Neuronal stem cell (in vitro differentiated cells): ENCODE measurements at regions not wholly inside any gene's neighbourhood (a gene's known extent, or its start where the extent isn't known, plus 50 kb on each side); places are given as distances from the start of the nearest gene placed in this dataset.

ENCODE experiments used
- DNase-seq: peaks from one replicate; pipeline ENCODE4 v3.0.0-alpha.2; 2013; ENCODE audit warnings: low spot score
- H2AFZ ChIP-seq: one replicate; pipeline ENCODE4 v1.6.1; 2013; ENCODE audit warnings: mild to moderate bottlenecking, low read length, inconsistent platforms
- H2AK5ac ChIP-seq: 2 replicates; pipeline ENCODE4 v1.6.1; 2013; ENCODE audit warnings: low read depth, mild to moderate bottlenecking, inconsistent platforms, low read length, moderate library complexity, mixed read lengths
- H2BK120ac ChIP-seq: 2 replicates; pipeline ENCODE4 v1.6.1; 2013; ENCODE audit warnings: low read depth, mild to moderate bottlenecking, inconsistent platforms, low read length, moderate library complexity, mixed read lengths
- H2BK12ac ChIP-seq: one replicate; pipeline ENCODE4 v1.6.1; 2013; ENCODE audit warnings: low read length, inconsistent platforms
- H2BK15ac ChIP-seq: 2 replicates; pipeline ENCODE4 v1.6.1; 2013; ENCODE audit warnings: mild to moderate bottlenecking, low read length, inconsistent platforms, mixed read lengths
- H2BK5ac ChIP-seq: one replicate; pipeline ENCODE4 v1.6.1; 2013; ENCODE audit warnings: inconsistent platforms, mild to moderate bottlenecking, low read length, moderate library complexity
- H3K14ac ChIP-seq: one replicate; pipeline ENCODE4 v1.6.1; 2013; ENCODE audit warnings: low read length, inconsistent platforms
- H3K18ac ChIP-seq: 2 replicates; pipeline ENCODE4 v1.6.1; 2013; ENCODE audit warnings: low read length, inconsistent platforms
- H3K23ac ChIP-seq: 2 replicates; pipeline ENCODE4 v1.6.1; 2013; ENCODE audit warnings: low read depth, mild to moderate bottlenecking, mixed read lengths, low read length, inconsistent platforms; ENCODE audit not compliant: poor library complexity
- H3K27ac ChIP-seq: replicated peaks from 3 replicates; pipeline ENCODE4 v1.5.1; 2013; ENCODE audit warnings: low read length, inconsistent platforms
- H3K27me3 ChIP-seq, 3 experiments: 2 replicates each; pipeline ENCODE4 v1.6.1; 2013; ENCODE audit warnings: low read length in 3 of 3, mild to moderate bottlenecking in 2 of 3, inconsistent platforms in 1 of 3, low read depth in 1 of 3, mixed read lengths in 1 of 3, moderate library complexity in 1 of 3; ENCODE audit not compliant: control insufficient read depth in 3 of 3, insufficient read depth in 3 of 3
- H3K36me3 ChIP-seq, 2 donors: replicated peaks in 1 of 2; 2 replicates each; pipeline ENCODE4 v1.6.1; 2013; ENCODE audit warnings: low read length in 2 of 2; ENCODE audit not compliant: control insufficient read depth in 2 of 2, insufficient read depth in 2 of 2
- H3K4ac ChIP-seq: 2 replicates; pipeline ENCODE4 v1.6.1; 2013; ENCODE audit warnings: inconsistent platforms, mild to moderate bottlenecking, low read length, moderate library complexity
- H3K4me1 ChIP-seq, 2 donors: 1 replicate in 1 of 2; 2 replicates in 1 of 2; pipeline ENCODE4 v1.6.1; 2013; ENCODE audit warnings: low read length in 2 of 2, low read depth in 1 of 2; ENCODE audit not compliant: control insufficient read depth in 2 of 2, insufficient read depth in 1 of 2
- H3K4me2 ChIP-seq: one replicate; pipeline ENCODE4 v1.6.1; 2013; ENCODE audit warnings: mild to moderate bottlenecking, low read length, inconsistent platforms; ENCODE audit not compliant: insufficient read depth, poor library complexity, severe bottlenecking
- H3K4me3 ChIP-seq, 2 donors: 2 replicates each; pipeline ENCODE4 v1.5.1; 2013; ENCODE audit warnings: low read length in 2 of 2, mild to moderate bottlenecking in 2 of 2, inconsistent platforms in 1 of 2, moderate library complexity in 1 of 2
- H3K79me1 ChIP-seq: one replicate; pipeline ENCODE4 v1.6.1; 2013; ENCODE audit warnings: low read depth, mild to moderate bottlenecking, inconsistent platforms, low read length, moderate library complexity
- H3K9ac ChIP-seq: one replicate; pipeline ENCODE4 v1.6.1; 2013; ENCODE audit warnings: mild to moderate bottlenecking, low read depth, low read length, inconsistent platforms; ENCODE audit not compliant: poor library complexity
- H3K9me3 ChIP-seq, 2 donors: replicated peaks in 1 of 2; 2 replicates each; pipeline versions ENCODE3 to v1.6.1; 2013; ENCODE audit warnings: low read length in 2 of 2, mild to moderate bottlenecking in 2 of 2, inconsistent platforms in 1 of 2, low read depth in 1 of 2, mixed read lengths in 1 of 2, moderate library complexity in 1 of 2; ENCODE audit not compliant: control insufficient read depth in 2 of 2, insufficient read depth in 1 of 2
- H4K8ac ChIP-seq: one replicate; pipeline ENCODE4 v1.6.1; 2013; ENCODE audit warnings: low read depth, mild to moderate bottlenecking, inconsistent platforms, low read length, moderate library complexity
- H4K91ac ChIP-seq: one replicate; pipeline ENCODE4 v1.6.1; 2013; ENCODE audit warnings: low read length, low read depth, mild to moderate bottlenecking, inconsistent platforms; ENCODE audit not compliant: poor library complexity
- WGBS, 2 donors: extraction: QIAGEN DNeasy Blood & Tissue Kit; methylation state at CpG; one replicate each; pipeline ENCODE4 v1.1.7; 2013; ENCODE audit warnings: missing lambda C conversion rate in 2 of 2, mixed read lengths in 1 of 2; ENCODE audit not compliant: insufficient read length in 2 of 2, insufficient replicate concordance in 1 of 2; ENCODE audit errors: extremely low coverage in 2 of 2; 5-methylcytosine and 5-hydroxymethylcytosine counted together

DNA sequence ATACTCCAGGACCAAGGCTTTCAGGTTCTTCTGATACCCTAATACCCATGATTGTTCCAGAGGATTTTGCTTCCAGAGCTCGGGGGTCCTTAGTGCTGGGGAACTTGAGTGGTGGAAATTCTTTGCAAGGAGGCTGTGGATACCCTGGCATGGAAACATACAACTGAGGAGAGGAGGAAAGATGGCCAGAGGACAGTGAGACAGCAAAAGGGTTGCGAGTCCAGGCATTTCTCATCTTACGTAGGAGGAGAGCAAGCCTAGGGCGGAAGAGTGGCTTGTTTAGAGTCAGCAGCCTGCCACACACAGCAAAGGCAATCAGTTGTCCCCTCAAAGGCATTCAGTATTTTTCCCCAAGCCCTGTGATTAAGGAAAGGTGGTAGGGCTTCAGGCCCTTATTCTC lies 73.5 kb downstream of the ADM start:
- H4K91ac ChIP-seq, result no peak overlapping the region
- no peak overlapping the region for H2BK15ac ChIP-seq
- no peak overlapping the region for H3K27ac ChIP-seq
- no peak for DNase-seq
- H3K4me3 ChIP-seq, result no peak overlapping the region
- no peak overlapping the region for H3K14ac ChIP-seq
- no peak overlapping the region for H2AK5ac ChIP-seq
- H3K27me3 ChIP-seq, result no peaks in the 10 kb centered on the region
- no peak overlapping the region for H2BK12ac ChIP-seq
- H3K36me3 ChIP-seq, result no peaks in the 10 kb centered on the region
- no peak overlapping the region for H3K4ac ChIP-seq
- no peak overlapping the region for H3K9ac ChIP-seq
- H2BK120ac ChIP-seq, result no peak overlapping the region
- H3K4me2 ChIP-seq, result no peak overlapping the region
- no peak overlapping the region for H4K8ac ChIP-seq
- H3K4me1 ChIP-seq, result peaks cover 0 to 2% of the 10 kb centered on the region in 2 donors
- H3K18ac ChIP-seq, result no peak overlapping the region
- no CpG with 5 or more reads among the region's 4 CpGs for WGBS, 2 donors
- no peak overlapping the region for H3K23ac ChIP-seq
- no peaks in the 10 kb centered on the region for H3K9me3 ChIP-seq
- H2BK5ac ChIP-seq, result no peak overlapping the region
- H3K79me1 ChIP-seq, result peaks cover 2% of the 10 kb centered on the region
- H2AFZ ChIP-seq, result no peak overlapping the region

- H4K91ac ChIP-seq, result no peak overlapping the region
- H2BK5ac ChIP-seq, result no peak overlapping the region
- H2BK12ac ChIP-seq, result no peak overlapping the region
- no peak overlapping the region for H2BK15ac ChIP-seq
- no peaks in the 10 kb centered on the region for H3K36me3 ChIP-seq
- DNase-seq, result peak; percentile 32
- no peak overlapping the region for H4K8ac ChIP-seq
- H3K27me3 ChIP-seq, result no peaks in the 10 kb centered on the region
- no peak overlapping the region for H3K27ac ChIP-seq
- H3K23ac ChIP-seq, result no peak overlapping the region
- peaks cover 0 to 2% of the 10 kb centered on the region in 2 donors for H3K4me1 ChIP-seq
- no peak overlapping the region for H3K4me3 ChIP-seq
- WGBS, 2 donors, result no CpG with 5 or more reads among the region's 1 CpG
- no peak overlapping the region for H3K4ac ChIP-seq
- no peak overlapping the region for H3K14ac ChIP-seq
- no peak overlapping the region for H2AK5ac ChIP-seq
- no peak overlapping the region for H3K18ac ChIP-seq
- H3K9me3 ChIP-seq, result no peaks in the 10 kb centered on the region
- H3K9ac ChIP-seq, result no peak overlapping the region
- no peak overlapping the region for H2BK120ac ChIP-seq
- no peak overlapping the region for H2AFZ ChIP-seq
- no peak overlapping the region for H3K4me2 ChIP-seq
- peaks cover 2% of the 10 kb centered on the region for H3K79me1 ChIP-seq
Observed at GRCh38 chr11:10379022-10379421, 74.1 kb downstream of the ADM start.

- Histone ChIP-seq H3K18ac (no peak overlapping the region), H3K4me1 (peaks cover 0 to 2% of the 10 kb centered on the region in 2 donors), H2BK15ac (no peak overlapping the region), H2AFZ (no peak overlapping the region), H3K4me2 (no peak overlapping the region), H2AK5ac (no peak overlapping the region), H2BK5ac (no peak overlapping the region), H3K4ac (no peak overlapping the region), H2BK120ac (no peak overlapping the region), H3K27ac (no peak overlapping the region), H4K8ac (no peak overlapping the region), H2BK12ac (no peak overlapping the region), H3K36me3 (no peaks in the 10 kb centered on the region), H3K4me3 (no peak overlapping the region), H4K91ac (no peak overlapping the region), H3K9ac (no peak overlapping the region), H3K27me3 (no peaks in the 10 kb centered on the region), H3K14ac (no peak overlapping the region), H3K9me3 (no peaks in the 10 kb centered on the region), H3K23ac (no peak overlapping the region), H3K79me1 (peaks cover 2% of the 10 kb centered on the region)
- DNase-seq, result no peak
- WGBS, 2 donors, result no CpG with 5 or more reads among the region's 1 CpG
Observed at GRCh38 chr11:10379426-10379825, 74.6 kb downstream of the ADM start.

GRCh38 chr11:10379871-10380568 lies 75.0 kb upstream of the AMPD3 start:
- DNase-seq, result no peak
- Histone ChIP-seq H2BK120ac (no peak overlapping the region), H3K4me1 (no peaks in the 10 kb centered on the region), H3K14ac (no peak overlapping the region), H3K18ac (no peak overlapping the region), H2AFZ (no peak overlapping the region), H2BK12ac (no peak overlapping the region), H3K4me3 (no peak overlapping the region), H2AK5ac (no peak overlapping the region), H3K23ac (no peak overlapping the region), H2BK5ac (no peak overlapping the region), H3K4me2 (no peak overlapping the region), H3K36me3 (no peaks in the 10 kb centered on the region), H3K27me3 (no peaks in the 10 kb centered on the region), H4K8ac (no peak overlapping the region), H3K79me1 (peaks cover 2% of the 10 kb centered on the region), H3K4ac (no peak overlapping the region), H3K9ac (no peak overlapping the region), H4K91ac (no peak overlapping the region), H3K27ac (no peak overlapping the region), H3K9me3 (no peaks in the 10 kb centered on the region), H2BK15ac (no peak overlapping the region)
- WGBS, 2 donors, result no CpG with 5 or more reads among the region's 2 CpGs
